OCI-LY1 (cell line): ENCODE measurements at regions not wholly inside any gene's neighbourhood (a gene's known extent, or its start where the extent isn't known, plus 50 kb on each side); places are given as distances from the start of the nearest gene placed in this dataset.

Experiments
- H2AFZ ChIP-seq: fragments of 200-600 bp; sonication (generic), shearing (Covaris generic); 2 replicates; pipeline ENCODE4 v1.6.0; 2014; ENCODE audit warnings: antibody characterized with exemption, mild to moderate bottlenecking, low read length
- H3F3A ChIP-seq: fragments of 200-600 bp; sonication (generic), shearing (Covaris generic); 2 replicates; pipeline ENCODE4 v1.6.0; 2014; ENCODE audit warnings: mild to moderate bottlenecking, antibody characterized with exemption, low read length, moderate library complexity; ENCODE audit not compliant: insufficient read depth
- H3K27ac ChIP-seq: fragments of 200-600 bp; sonication (generic); 2 replicates; pipeline ENCODE4 v1.5.1; 2014; ENCODE audit warnings: low read length, mixed run types, mild to moderate bottlenecking, low read depth; ENCODE audit not compliant: poor library complexity, severe bottlenecking
- H3K27me3 ChIP-seq: fragments of 200-600 bp; sonication (generic); 2 replicates; pipeline ENCODE4 v1.6.0; 2014; ENCODE audit warnings: antibody characterized with exemption, mild to moderate bottlenecking, low read length, moderate library complexity; ENCODE audit not compliant: insufficient read depth
- H3K36me3 ChIP-seq: fragments of 200-600 bp; sonication (generic); 2 replicates; pipeline ENCODE4 v1.6.1; 2014; ENCODE audit warnings: mild to moderate bottlenecking, antibody characterized with exemption, low read length, moderate library complexity, mixed read lengths; ENCODE audit not compliant: insufficient read depth
- H3K4me1 ChIP-seq: fragments of 200-600 bp; sonication (generic); 2 replicates; pipeline ENCODE4 v1.5.1; 2014; ENCODE audit warnings: mild to moderate bottlenecking, low read length, moderate library complexity; ENCODE audit not compliant: insufficient read depth, severe bottlenecking
- H3K4me2 ChIP-seq: fragments of 200-600 bp; sonication (generic), shearing (Covaris generic); 2 replicates; pipeline ENCODE4 v1.6.1; 2014; ENCODE audit warnings: low read length
- H3K4me3 ChIP-seq: fragments of 200-600 bp; sonication (generic); 2 replicates; pipeline ENCODE4 v1.5.1; 2014; ENCODE audit warnings: low read length, low read depth, mild to moderate bottlenecking, mixed read lengths; ENCODE audit not compliant: poor library complexity, severe bottlenecking
- H3K79me2 ChIP-seq: fragments of 200-600 bp; shearing (Covaris generic); 2 replicates; pipeline ENCODE4 v1.6.1; 2016; ENCODE audit warnings: mixed run types, low read length, mixed read lengths; ENCODE audit not compliant: insufficient read depth
- H3K9ac ChIP-seq: fragments of 200-600 bp; sonication (generic), shearing (Covaris generic); 2 replicates; pipeline ENCODE4 v1.6.1; 2014; ENCODE audit warnings: mild to moderate bottlenecking, low read length, mixed read lengths
- H3K9me2 ChIP-seq: fragments of 200-600 bp; sonication (generic), shearing (Covaris generic); 2 replicates; pipeline ENCODE4 v1.6.1; 2014; ENCODE audit warnings: low read depth, mild to moderate bottlenecking, low read length, mixed read lengths
- H3K9me3 ChIP-seq: fragments of 200-600 bp; shearing (Covaris generic); 2 replicates; pipeline ENCODE4 v1.6.1; 2014; ENCODE audit warnings: low read length, mixed read lengths
- H4K20me1 ChIP-seq: fragments of 200-600 bp; sonication (generic), shearing (Covaris generic); 2 replicates; pipeline ENCODE4 v1.6.0; 2016; ENCODE audit warnings: mild to moderate bottlenecking, low read length; ENCODE audit not compliant: insufficient read depth
- EZH2 ChIP-seq: fragments of 200-600 bp; sonication (generic), shearing (Covaris generic); IDR thresholded peaks from 2 replicates; pipeline ENCODE4 v1.8.0; 2017; ENCODE audit warnings: borderline replicate concordance, mixed run types, mild to moderate bottlenecking, antibody characterized with exemption, low read length, moderate library complexity, mixed read lengths
- TF ChIP-seq, protein P1 (sequence below): fragments of 200-600 bp; sonication (generic), shearing (Covaris generic); IDR thresholded peaks from 2 replicates; pipeline ENCODE4 v1.5.1; 2017; ENCODE audit warnings: mild to moderate bottlenecking, antibody characterized with exemption, low read length, moderate library complexity, mixed read lengths

DNA sequence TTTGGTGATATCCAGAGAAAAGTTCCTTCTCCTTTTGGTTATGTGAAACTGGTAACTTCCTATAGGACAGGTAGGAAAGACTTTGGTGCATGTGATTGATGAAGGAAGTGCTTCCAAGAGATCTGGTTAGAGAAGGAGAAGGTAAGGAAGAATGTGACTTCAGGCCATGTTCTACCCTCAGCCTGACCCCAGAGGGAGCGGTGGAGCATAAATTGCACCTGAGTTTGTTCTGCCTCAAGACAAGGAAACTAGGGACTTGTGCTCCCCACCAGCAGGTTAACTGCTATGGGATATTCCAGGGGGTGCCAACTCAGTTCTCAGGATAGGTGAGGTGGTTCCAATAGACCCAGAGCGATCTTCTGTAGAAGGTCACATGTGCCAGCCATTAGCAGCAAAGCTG is 299.3 kb upstream of the XYLT1 start:
- TF ChIP-seq, protein P1, sequence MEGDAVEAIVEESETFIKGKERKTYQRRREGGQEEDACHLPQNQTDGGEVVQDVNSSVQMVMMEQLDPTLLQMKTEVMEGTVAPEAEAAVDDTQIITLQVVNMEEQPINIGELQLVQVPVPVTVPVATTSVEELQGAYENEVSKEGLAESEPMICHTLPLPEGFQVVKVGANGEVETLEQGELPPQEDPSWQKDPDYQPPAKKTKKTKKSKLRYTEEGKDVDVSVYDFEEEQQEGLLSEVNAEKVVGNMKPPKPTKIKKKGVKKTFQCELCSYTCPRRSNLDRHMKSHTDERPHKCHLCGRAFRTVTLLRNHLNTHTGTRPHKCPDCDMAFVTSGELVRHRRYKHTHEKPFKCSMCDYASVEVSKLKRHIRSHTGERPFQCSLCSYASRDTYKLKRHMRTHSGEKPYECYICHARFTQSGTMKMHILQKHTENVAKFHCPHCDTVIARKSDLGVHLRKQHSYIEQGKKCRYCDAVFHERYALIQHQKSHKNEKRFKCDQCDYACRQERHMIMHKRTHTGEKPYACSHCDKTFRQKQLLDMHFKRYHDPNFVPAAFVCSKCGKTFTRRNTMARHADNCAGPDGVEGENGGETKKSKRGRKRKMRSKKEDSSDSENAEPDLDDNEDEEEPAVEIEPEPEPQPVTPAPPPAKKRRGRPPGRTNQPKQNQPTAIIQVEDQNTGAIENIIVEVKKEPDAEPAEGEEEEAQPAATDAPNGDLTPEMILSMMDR: no peak
- TF ChIP-seq EZH2: no peak
- Histone ChIP-seq H4K20me1 (no peaks in the 10 kb centered on the region), H3F3A (no peaks in the 10 kb centered on the region), H3K4me1 (no peaks in the 10 kb centered on the region), H3K79me2 (no peaks in the 10 kb centered on the region), H3K27ac (no peak overlapping the region), H3K27me3 (no peaks in the 10 kb centered on the region), H3K9ac (no peak overlapping the region), H3K4me2 (no peak overlapping the region), H3K4me3 (no peak overlapping the region), H3K36me3 (no peaks in the 10 kb centered on the region), H3K9me2 (no peaks in the 10 kb centered on the region), H3K9me3 (no peaks in the 10 kb centered on the region), H2AFZ (no peak overlapping the region)

DNA sequence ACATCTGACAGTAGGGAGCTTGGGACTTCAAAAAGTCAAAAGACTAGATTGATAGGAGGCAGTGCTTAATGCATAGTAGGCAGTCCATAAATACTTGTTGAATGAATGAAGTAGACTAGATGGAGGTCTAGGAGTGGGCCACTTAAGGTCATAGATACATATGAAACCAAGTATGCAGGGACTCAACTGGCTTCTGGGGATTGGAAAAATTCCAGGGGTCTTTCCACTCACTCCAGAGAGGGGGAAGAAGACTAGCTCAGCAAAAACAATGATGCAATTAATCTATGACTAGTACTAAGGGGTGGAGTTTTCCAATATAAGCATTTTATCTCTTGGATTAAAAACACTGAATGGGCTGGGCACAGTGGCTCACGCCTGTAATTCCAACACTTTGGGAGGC is 298.3 kb upstream of the XYLT1 start:
- Histone ChIP-seq H3K27ac (no peak overlapping the region), H2AFZ (no peak overlapping the region), H3K4me2 (no peak overlapping the region), H4K20me1 (no peaks in the 10 kb centered on the region), H3K27me3 (no peaks in the 10 kb centered on the region), H3K4me1 (no peaks in the 10 kb centered on the region), H3K9me3 (no peaks in the 10 kb centered on the region), H3K9me2 (no peaks in the 10 kb centered on the region), H3K79me2 (no peaks in the 10 kb centered on the region), H3F3A (no peaks in the 10 kb centered on the region), H3K36me3 (no peaks in the 10 kb centered on the region), H3K9ac (no peak overlapping the region), H3K4me3 (no peak overlapping the region)
- TF ChIP-seq, protein P1: no peak
- TF ChIP-seq EZH2: no peak

DNA sequence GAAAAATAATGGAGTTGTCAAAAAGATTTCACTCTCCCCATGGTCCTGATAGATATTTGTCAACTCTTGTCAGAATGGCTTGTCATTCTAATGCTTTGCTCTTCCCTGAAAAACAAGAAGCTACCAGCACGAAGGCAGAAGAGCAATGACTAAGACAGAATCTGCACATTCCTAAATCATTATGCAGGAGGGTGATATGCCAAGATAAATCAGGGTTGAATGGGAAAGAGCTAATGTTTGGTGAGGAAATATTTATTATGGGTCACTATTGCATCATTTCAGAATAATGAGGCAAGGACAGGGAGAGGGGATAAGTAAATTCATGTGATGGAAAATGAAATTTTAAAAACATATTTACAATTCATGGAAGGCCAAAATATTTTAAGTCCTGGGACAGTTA is 297.5 kb upstream of the XYLT1 start:
- Histone ChIP-seq H3K9me3 (no peaks in the 10 kb centered on the region), H3K36me3 (no peaks in the 10 kb centered on the region), H3K27me3 (no peaks in the 10 kb centered on the region), H3F3A (no peaks in the 10 kb centered on the region), H3K27ac (no peak overlapping the region), H3K4me2 (no peak overlapping the region), H3K4me1 (no peaks in the 10 kb centered on the region), H4K20me1 (no peaks in the 10 kb centered on the region), H3K79me2 (no peaks in the 10 kb centered on the region), H3K9me2 (no peaks in the 10 kb centered on the region), H3K9ac (no peak overlapping the region), H3K4me3 (no peak overlapping the region), H2AFZ (no peak overlapping the region)
- no peak for TF ChIP-seq EZH2
- TF ChIP-seq, protein P1: no peak
